Type B pancreatic cell (in vitro differentiated cells): ENCODE measurements at regions not wholly inside any gene's neighbourhood (a gene's known extent, or its start where the extent isn't known, plus 50 kb on each side); places are given as distances from the start of the nearest gene placed in this dataset.

Experiments
- DNase-seq: peaks from one replicate; pipeline ENCODE4 v3.0.0; 2021; ENCODE audit warnings: mixed read lengths; ENCODE audit not compliant: unreplicated experiment; ENCODE audit errors: extremely low spot score
- H3K27ac Mint-ChIP-seq: 2 replicates; pipeline ENCODE4 v1.8.0; 2021; ENCODE audit warnings: mild to moderate bottlenecking, mixed read lengths
- H3K27me3 Mint-ChIP-seq: 2 replicates; pipeline ENCODE4 v1.8.0; 2021; ENCODE audit warnings: mixed read lengths
- H3K36me3 Mint-ChIP-seq: 2 replicates; pipeline ENCODE4 v1.8.0; 2021; ENCODE audit warnings: mixed read lengths
- H3K4me1 Mint-ChIP-seq: one replicate; pipeline ENCODE4 v1.8.0; 2021; ENCODE audit warnings: mixed read lengths; ENCODE audit not compliant: unreplicated experiment
- H3K4me3 Mint-ChIP-seq: 2 replicates; pipeline ENCODE4 v1.8.0; 2021; ENCODE audit warnings: mild to moderate bottlenecking, mixed read lengths
- H3K9me3 Mint-ChIP-seq: 2 replicates; pipeline ENCODE4 v1.8.0; 2021; ENCODE audit warnings: mixed read lengths
- CTCF ChIP-seq: fragments of 200-600 bp; sonication (generic); conservative IDR thresholded peaks from 2 replicates; pipeline ENCODE4 v1.5.0; 2021; ENCODE audit warnings: antibody characterized with exemption, mild to moderate bottlenecking

- peaks cover 23% of the 10 kb centered on the region for H3K27me3 Mint-ChIP-seq
- no peak overlapping the region for H3K27ac Mint-ChIP-seq
- no peak for DNase-seq
- H3K36me3 Mint-ChIP-seq: no peaks in the 10 kb centered on the region
- peaks cover 7% of the 10 kb centered on the region for H3K4me1 Mint-ChIP-seq
- H3K9me3 Mint-ChIP-seq: no peaks in the 10 kb centered on the region
- H3K4me3 Mint-ChIP-seq: no peak overlapping the region
- TF ChIP-seq CTCF: no peak
These were observed 298.4 kb downstream of the NUAK1 start for GRCh38 chr12:105840384-105840783.

DNA sequence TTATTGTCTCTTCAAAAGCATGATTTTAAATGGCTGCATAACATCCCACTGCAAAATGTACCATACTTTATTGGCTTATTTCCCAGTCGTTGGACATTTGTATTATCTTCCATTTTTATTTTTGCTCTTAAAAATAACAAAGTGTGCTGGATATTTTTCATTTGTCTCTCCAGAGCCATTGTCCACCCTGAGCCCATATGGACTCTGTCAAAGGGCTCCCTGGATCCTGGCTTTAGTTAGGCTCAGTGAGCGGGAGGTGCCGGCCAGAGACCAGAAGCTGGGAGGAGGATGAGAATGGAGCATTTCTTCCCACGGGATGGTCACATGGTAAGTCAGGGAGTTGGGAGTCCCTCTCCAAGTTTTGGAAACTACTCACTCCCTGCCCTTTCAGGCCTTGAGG, 296.9 kb downstream of the NUAK1 start:
- Mint-ChIP-seq H3K4me1 (peaks cover 7% of the 10 kb centered on the region), H3K36me3 (no peaks in the 10 kb centered on the region), H3K9me3 (no peaks in the 10 kb centered on the region), H3K4me3 (no peak overlapping the region), H3K27me3 (peaks cover 23% of the 10 kb centered on the region), H3K27ac (no peak overlapping the region)
- DNase-seq: no peak
- TF ChIP-seq CTCF: no peak

DNA sequence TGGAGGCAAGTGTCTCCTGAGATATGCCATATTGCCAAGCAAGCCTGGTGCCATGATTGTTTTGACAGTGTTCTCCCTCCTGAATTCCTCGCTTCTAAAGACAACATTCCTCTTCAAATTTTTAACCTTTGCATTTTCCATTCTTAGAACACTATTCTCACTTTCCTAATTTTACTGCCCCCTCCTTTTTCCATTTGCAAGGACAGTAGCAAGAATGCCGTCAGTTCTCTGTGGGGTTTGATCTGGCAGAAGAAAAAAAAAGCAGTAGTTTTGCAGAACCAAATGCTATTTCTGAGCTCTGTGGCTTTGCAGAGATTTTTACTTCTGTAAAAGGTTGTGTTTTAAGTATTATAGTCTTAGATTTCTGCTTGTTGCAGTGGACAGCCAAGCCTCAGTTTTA, 295.2 kb downstream of the NUAK1 start:
- Mint-ChIP-seq H3K27me3 (peaks cover 24% of the 10 kb centered on the region), H3K4me1 (peaks cover 7% of the 10 kb centered on the region), H3K36me3 (no peaks in the 10 kb centered on the region), H3K27ac (no peak overlapping the region), H3K9me3 (no peaks in the 10 kb centered on the region), H3K4me3 (no peak overlapping the region)
- DNase-seq: no peak
- no peak for TF ChIP-seq CTCF

GRCh38 chr12:105843986-105844760, 294.6 kb downstream of the NUAK1 start:
- Mint-ChIP-seq H3K27me3 (peaks cover 25% of the 10 kb centered on the region), H3K4me1 (peaks cover 7% of the 10 kb centered on the region), H3K36me3 (no peaks in the 10 kb centered on the region), H3K27ac (no peak overlapping the region), H3K9me3 (no peaks in the 10 kb centered on the region), H3K4me3 (no peak overlapping the region)
- DNase-seq: no peak
- no peak for TF ChIP-seq CTCF

DNA sequence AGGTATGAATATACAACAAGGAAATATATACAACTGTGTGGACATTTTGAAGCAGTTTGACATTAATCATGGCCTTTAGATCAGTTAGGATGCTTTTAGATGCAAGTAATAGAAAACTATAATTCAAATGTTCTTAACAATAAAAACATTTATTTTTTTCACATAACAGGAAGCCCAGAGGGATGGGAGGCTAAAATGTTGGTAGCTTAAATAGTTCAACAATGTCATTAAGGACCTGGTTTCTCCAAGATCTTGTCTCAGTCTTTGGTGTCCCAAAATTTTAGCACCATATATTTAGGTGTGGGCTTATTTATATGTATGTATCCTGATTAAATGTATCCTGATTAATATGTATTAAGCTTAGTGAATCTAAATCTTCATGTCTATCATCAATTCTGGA, 292.4 kb downstream of the NUAK1 start:
- TF ChIP-seq CTCF: no peak
- Mint-ChIP-seq H3K9me3 (no peaks in the 10 kb centered on the region), H3K36me3 (no peaks in the 10 kb centered on the region), H3K4me1 (peaks cover 7% of the 10 kb centered on the region), H3K4me3 (no peak overlapping the region), H3K27ac (no peak overlapping the region), H3K27me3 (peaks cover 30% of the 10 kb centered on the region)
- DNase-seq: no peak
